ENCODE measurements at regions not wholly inside any gene's neighbourhood (a gene's known extent, or its start where the extent isn't known, plus 50 kb on each side); places are given as distances from the start of the nearest gene placed in this dataset.

DNA sequence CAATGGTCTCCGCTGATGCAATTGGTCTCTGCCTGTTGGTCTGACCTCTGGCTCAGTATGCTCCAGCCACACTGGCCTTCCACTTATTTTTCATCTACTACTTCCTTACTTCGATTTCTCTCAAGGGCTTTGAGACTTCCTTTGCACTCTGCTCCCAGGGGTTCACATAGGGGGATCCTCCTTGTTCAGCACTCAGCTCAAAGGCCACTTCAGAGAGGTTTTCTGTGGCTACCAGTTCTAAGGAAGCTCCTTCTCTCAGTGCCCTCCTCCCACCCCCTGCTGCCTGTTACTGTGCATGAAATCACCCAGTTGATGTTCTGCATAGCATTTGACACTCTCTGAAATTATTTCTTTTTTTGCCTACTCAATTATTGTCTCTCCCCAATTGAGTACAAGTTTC lies 476.4 kb downstream of the HS3ST3B1 start:
- Histone ChIP-seq H3K27me3 (replicated peaks in 1 of 4; ENCODE audit: control insufficient read depth in 3 of 4, extremely low read depth in 1 of 4, insufficient read depth in 3 of 4, low read length in 3 of 4) (no peaks in the 10 kb centered on the region; a peak in 1 of 7 replicates), H2BK5ac (ENCODE audit: low read depth, low read length) (no peak overlapping the region), H3K18ac (ENCODE audit: extremely low read depth, low read length) (no peak overlapping the region), H3K23me2 (ENCODE audit: low read depth, low read length) (no peaks in the 10 kb centered on the region), H2BK20ac (ENCODE audit: low read length) (no peak overlapping the region), H3K4me1 (replicated peaks in 1 of 4; ENCODE audit: control insufficient read depth in 3 of 4, insufficient read depth in 4 of 4, low read length in 3 of 4) (peaks cover 1 to 20% (median 12%) of the 10 kb centered on the region in 4 experiments), H3K56ac (replicated peaks; ENCODE audit: insufficient read length, low read depth, low read length) (no peak overlapping the region), H4K91ac (replicated peaks; ENCODE audit: insufficient read length, low read length) (no peak overlapping the region), H3K4ac (replicated peaks; ENCODE audit: insufficient read length, low read depth, low read length) (no peak overlapping the region), H2AK5ac (ENCODE audit: low read depth, low read length) (no peak overlapping the region), H3K14ac (ENCODE audit: insufficient read length) (no peak overlapping the region), H3K23ac (ENCODE audit: insufficient read length) (no peak overlapping the region), H3K9ac (replicated peaks in 1 of 4; ENCODE audit: extremely low read depth in 1 of 4, low read depth in 3 of 4, low read length in 3 of 4) (no peak overlapping the region), H2BK15ac (ENCODE audit: low read length) (no peak overlapping the region), H3K4me3 (ENCODE audit: extremely low read depth in 1 of 4, insufficient read depth in 2 of 4, low read depth in 3 of 4, low read length in 4 of 4) (no peak overlapping the region), H2BK12ac (ENCODE audit: low read depth, low read length) (no peak overlapping the region), H4K8ac (ENCODE audit: extremely low read depth, insufficient read depth, low read length) (no peak overlapping the region), H3K4me2 (ENCODE audit: insufficient read depth in 1 of 2, low read depth in 2 of 2, low read length in 2 of 2) (no peak overlapping the region), H4K5ac (ENCODE audit: insufficient read length, low read depth, low read length) (no peak overlapping the region), H3K79me2 (ENCODE audit: control insufficient read depth in 1 of 2, insufficient read depth in 2 of 2, low read length in 2 of 2) (no peaks in the 10 kb centered on the region), H2BK120ac (replicated peaks; ENCODE audit: low read depth, low read length) (no peak overlapping the region), H3K36me3 (ENCODE audit: control insufficient read depth in 2 of 4, insufficient read depth in 4 of 4, low read length in 3 of 4) (no peaks in the 10 kb centered on the region), H4K20me1 (replicated peaks in 1 of 2; ENCODE audit: control insufficient read depth in 1 of 2, insufficient read depth in 2 of 2, low read length in 2 of 2) (no peaks in the 10 kb centered on the region), H3K79me1 (ENCODE audit: low read depth, low read length) (no peaks in the 10 kb centered on the region), H3K9me3 (ENCODE audit: insufficient read depth in 2 of 2, low read depth in 1 of 2, low read length in 1 of 2) (0 out of 4 replicates have a peak, but pooled peaks cover 0 to 2% of the 10 kb centered on the region in 2 experiments), H2AFZ (ENCODE audit: low read length) (no peak overlapping the region), H3K27ac (ENCODE audit: low read depth, low read length) (no peak overlapping the region)
- ChIA-PET POLR2A (ENCODE audit: partially characterized antibody) (interaction anchor here (0.6 kb wide), 2 partner anchors 20 to 305 kb away, joined by 3 read pairs; no protein-coding TSS in a partner anchor), CTCF (ENCODE audit: partially characterized antibody) (interaction anchor here (0.7 to 1.8 kb wide), 2 partner anchors 36 to 70 kb away, joined by 3 to 4 read pairs; no protein-coding TSS in a partner anchor)
- DNase-seq (ENCODE audit: low read depth in 1 of 2, low spot score in 2 of 2): no peak
- no peak for FAIRE-seq
- TF ChIP-seq, protein P1, sequence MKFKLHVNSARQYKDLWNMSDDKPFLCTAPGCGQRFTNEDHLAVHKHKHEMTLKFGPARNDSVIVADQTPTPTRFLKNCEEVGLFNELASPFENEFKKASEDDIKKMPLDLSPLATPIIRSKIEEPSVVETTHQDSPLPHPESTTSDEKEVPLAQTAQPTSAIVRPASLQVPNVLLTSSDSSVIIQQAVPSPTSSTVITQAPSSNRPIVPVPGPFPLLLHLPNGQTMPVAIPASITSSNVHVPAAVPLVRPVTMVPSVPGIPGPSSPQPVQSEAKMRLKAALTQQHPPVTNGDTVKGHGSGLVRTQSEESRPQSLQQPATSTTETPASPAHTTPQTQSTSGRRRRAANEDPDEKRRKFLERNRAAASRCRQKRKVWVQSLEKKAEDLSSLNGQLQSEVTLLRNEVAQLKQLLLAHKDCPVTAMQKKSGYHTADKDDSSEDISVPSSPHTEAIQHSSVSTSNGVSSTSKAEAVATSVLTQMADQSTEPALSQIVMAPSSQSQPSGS (IDR thresholded peaks at IDR 0.05; ENCODE audit: low read length): no peak
- TF ChIP-seq GABPA (IDR thresholded peaks at IDR 0.05; ENCODE audit: borderline replicate concordance, insufficient read depth, low read length): no peak
- no peak for TF ChIP-seq RFX5 (IDR thresholded peaks at IDR 0.05; ENCODE audit: borderline replicate concordance, low read depth, low read length)
- no peak for TF ChIP-seq EGR1 (IDR thresholded peaks at IDR 0.05; ENCODE audit: borderline replicate concordance, low read depth, low read length)
- no peak for TF ChIP-seq KDM1A (IDR thresholded peaks at IDR 0.05; ENCODE audit: borderline replicate concordance, low read length)
- TF ChIP-seq, protein P2, sequence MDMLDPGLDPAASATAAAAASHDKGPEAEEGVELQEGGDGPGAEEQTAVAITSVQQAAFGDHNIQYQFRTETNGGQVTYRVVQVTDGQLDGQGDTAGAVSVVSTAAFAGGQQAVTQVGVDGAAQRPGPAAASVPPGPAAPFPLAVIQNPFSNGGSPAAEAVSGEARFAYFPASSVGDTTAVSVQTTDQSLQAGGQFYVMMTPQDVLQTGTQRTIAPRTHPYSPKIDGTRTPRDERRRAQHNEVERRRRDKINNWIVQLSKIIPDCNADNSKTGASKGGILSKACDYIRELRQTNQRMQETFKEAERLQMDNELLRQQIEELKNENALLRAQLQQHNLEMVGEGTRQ (IDR thresholded peaks at IDR 0.05; ENCODE audit: low read length): no peak
- no peak for TF ChIP-seq POLR2A (IDR thresholded peaks at IDR 0.05; ENCODE audit: control extremely low read depth in 1 of 2, low read depth in 2 of 2, low read length in 2 of 2)
- no peak for TF ChIP-seq SIRT6 (IDR thresholded peaks at IDR 0.05; ENCODE audit: low read length)
- no peak for TF ChIP-seq CEBPB (IDR thresholded peaks at IDR 0.05; ENCODE audit: low read depth, low read length)
- TF ChIP-seq TBP (IDR thresholded peaks at IDR 0.05; ENCODE audit: low read depth, low read length): no peak
- no peak for TF ChIP-seq SP4 (IDR thresholded peaks at IDR 0.05; ENCODE audit: low read length)
- TF ChIP-seq CHD1 (IDR thresholded peaks at IDR 0.05; ENCODE audit: low read depth, low read length): no peak
- no peak for TF ChIP-seq TAF7 (optimal IDR thresholded peaks at IDR 0.05; ENCODE audit: borderline replicate concordance, low read depth, low read length)
- WGBS, 2 experiments (ENCODE audit: extremely low coverage in 1 of 2, insufficient coverage in 1 of 2, insufficient read length in 1 of 2, insufficient replicate concordance in 2 of 2, low coverage in 1 of 2, low lambda C conversion rate in 2 of 2, missing lambda C conversion rate in 1 of 2): 66% methylated on average over 2 of the region's 2 CpGs; no CpG with 5 or more reads in 1 of the 2 experiments

Measured in H1 (cell line).